ENCODE measurements at regions not wholly inside any gene's neighbourhood (a gene's known extent, or its start where the extent isn't known, plus 50 kb on each side); places are given as distances from the start of the nearest gene placed in this dataset.
A peak's percentile ranks its signal among the peaks of the same experiment; 100 is the strongest.

DNA sequence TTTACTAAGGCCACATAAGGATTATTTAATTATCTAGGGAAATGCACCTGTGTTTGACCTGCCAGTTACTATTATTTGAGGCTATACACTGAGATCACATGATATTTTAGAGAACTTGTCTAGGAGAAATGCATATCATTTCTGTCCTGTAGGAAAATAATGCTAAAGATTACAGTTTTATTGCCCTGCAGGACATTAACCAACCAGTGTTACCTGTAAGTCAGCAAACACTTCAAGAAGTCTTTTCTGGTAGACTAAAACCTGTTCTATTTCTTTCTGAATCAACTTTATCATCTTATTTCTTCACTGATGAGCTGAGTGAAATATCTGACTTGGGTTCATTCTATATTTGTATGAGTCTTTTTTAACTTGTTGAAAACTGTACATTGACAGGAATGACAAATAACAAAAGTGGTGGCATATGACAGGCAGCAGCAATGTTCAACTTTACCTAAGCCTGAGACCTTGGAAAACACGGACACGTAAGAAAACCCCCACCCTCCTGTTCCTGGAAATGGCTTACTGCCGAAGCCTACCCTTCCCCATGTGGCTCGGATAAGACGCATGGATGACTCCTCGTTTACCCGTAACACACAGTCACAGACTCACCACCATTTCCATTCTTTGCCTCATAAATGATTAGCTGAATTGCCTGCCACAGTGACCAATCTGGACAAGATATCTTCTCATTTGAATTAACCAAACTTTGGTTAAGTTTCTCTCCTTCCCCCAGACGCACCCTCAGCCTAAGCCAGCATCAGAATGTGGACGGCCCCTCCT lies 118.0 kb upstream of the CD93 start:
- TF ChIP-seq, protein P1, sequence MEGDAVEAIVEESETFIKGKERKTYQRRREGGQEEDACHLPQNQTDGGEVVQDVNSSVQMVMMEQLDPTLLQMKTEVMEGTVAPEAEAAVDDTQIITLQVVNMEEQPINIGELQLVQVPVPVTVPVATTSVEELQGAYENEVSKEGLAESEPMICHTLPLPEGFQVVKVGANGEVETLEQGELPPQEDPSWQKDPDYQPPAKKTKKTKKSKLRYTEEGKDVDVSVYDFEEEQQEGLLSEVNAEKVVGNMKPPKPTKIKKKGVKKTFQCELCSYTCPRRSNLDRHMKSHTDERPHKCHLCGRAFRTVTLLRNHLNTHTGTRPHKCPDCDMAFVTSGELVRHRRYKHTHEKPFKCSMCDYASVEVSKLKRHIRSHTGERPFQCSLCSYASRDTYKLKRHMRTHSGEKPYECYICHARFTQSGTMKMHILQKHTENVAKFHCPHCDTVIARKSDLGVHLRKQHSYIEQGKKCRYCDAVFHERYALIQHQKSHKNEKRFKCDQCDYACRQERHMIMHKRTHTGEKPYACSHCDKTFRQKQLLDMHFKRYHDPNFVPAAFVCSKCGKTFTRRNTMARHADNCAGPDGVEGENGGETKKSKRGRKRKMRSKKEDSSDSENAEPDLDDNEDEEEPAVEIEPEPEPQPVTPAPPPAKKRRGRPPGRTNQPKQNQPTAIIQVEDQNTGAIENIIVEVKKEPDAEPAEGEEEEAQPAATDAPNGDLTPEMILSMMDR (IDR thresholded peaks at IDR 0.05; ENCODE audit: low read length, missing control alignments), result no peak
- H3K4me3 ChIP-seq (replicated peaks; ENCODE audit: low read depth, low read length), result no peak overlapping the region
- no peak for DNase-seq (ENCODE audit: low read depth)

DNA sequence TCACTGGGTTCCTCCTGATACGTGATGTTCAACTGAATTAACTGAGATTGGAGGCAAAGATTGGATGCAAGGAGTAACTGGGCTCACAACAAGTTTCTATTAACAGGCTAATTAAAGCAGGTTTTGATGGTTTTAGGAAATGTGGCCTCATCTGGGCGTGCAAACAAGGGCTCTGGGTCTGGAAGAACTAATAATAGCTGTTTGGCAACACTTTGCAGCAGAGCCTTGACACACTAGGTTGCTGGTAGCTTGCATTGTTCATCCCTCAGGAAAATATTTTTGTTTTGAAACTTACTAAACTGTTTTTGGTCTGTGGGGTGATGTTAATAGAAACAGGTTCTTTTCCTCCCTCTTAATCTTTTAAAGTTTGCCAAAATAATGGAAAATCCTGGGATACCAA lies 117.2 kb upstream of the CD93 start:
- DNase-seq (ENCODE audit: low read depth), result no peak
- TF ChIP-seq, protein P1 (IDR thresholded peaks at IDR 0.05; ENCODE audit: low read length, missing control alignments), result no peak
- no peak overlapping the region for H3K4me3 ChIP-seq (replicated peaks; ENCODE audit: low read depth, low read length)

DNA sequence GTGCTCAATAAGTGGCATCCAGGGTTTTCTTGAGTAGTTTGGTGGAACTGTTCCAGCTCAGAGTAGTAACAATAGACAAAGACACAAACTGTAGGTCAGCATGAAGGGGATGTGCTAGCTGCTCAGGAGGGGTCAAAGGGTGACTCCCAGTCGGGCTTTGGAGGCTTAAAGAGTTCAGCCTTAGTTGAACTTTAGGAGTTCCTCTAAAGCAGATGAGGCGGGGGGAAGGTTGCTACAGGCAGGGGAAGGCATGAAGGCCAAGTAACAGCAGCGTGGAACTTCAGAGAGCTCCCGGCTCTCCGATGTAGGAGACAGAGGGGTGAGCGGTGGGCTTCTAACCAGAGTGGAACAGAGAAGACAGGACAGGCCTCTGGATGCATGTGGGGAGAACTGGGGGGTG lies 115.5 kb upstream of the CD93 start:
- H3K4me3 ChIP-seq (replicated peaks; ENCODE audit: low read depth, low read length), result no peak overlapping the region
- TF ChIP-seq, protein P1 (IDR thresholded peaks at IDR 0.05; ENCODE audit: low read length, missing control alignments), result no peak
- no peak for DNase-seq (ENCODE audit: low read depth)

- TF ChIP-seq, protein P1 (IDR thresholded peaks at IDR 0.05; ENCODE audit: low read length, missing control alignments), result peak; percentile 45
- H3K4me3 ChIP-seq (replicated peaks; ENCODE audit: low read depth, low read length), result no peak overlapping the region
- peak; percentile 47 for DNase-seq (ENCODE audit: low read depth)
Measured at GRCh38 chr20:23200914-23201313, 114.8 kb upstream of the CD93 start.

DNA sequence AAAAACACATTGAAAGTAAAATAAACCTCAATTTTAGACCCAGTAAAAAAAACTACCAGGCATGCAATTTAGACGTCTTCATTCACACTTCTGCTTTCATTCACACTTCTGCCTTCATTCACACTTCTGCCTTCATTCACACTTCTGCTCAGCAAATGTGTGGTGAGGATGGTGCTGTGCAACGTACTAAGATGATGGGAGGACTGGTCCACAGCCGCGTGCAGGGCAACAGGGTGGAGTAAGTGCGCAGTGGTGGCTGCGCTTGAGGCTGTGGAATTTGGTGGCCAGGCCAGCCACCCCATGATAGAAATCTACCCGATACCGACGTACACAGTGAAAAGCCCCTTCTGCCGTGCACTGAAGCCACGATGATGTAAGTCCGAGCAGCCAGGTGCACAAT lies 114.3 kb upstream of the CD93 start:
- TF ChIP-seq, protein P1 (IDR thresholded peaks at IDR 0.05; ENCODE audit: low read length, missing control alignments), result no peak
- DNase-seq (ENCODE audit: low read depth), result no peak
- H3K4me3 ChIP-seq (replicated peaks; ENCODE audit: low read depth, low read length), result no peak overlapping the region

DNA sequence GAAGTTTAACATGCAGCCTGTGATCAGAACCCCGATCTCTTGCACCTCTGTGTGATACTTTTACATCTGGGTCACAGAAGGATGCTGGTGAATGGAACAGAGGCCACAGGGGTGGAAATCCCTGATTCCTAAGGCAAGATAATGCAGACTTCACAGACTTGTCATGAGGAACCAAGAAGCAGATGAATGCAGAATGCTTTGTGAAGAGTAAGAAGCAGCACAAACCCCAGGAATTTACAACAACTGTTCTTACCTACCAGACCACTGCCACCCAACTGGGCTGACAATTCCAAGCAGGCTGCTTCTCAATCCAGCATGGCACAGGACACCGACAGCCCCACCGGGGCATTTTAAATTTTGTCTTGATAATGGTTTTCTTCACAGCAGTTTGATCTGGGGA lies 113.2 kb upstream of the CD93 start:
- DNase-seq (ENCODE audit: low read depth), result no peak
- TF ChIP-seq, protein P1 (IDR thresholded peaks at IDR 0.05; ENCODE audit: low read length, missing control alignments), result no peak
- H3K4me3 ChIP-seq (replicated peaks; ENCODE audit: low read depth, low read length), result no peak overlapping the region

DNA sequence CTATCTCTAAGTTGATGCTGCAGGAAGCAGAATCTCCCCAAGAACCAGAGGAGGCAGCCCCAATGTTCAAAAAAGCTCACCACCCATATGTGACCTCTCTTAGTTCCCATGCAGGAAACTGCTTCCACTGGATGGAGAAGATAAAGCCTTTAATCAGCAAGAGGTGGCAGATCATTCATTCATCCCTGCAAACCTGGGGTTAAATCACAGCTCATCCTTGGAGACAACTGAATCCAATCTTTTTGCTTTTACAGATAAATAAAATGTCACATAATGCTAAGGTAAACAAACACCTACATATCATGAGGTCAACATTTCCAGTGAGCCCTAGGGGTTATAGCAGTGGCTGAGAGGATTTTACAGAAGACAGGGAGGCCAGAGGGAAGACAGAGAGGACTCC lies 112.7 kb upstream of the CD93 start:
- H3K4me3 ChIP-seq (replicated peaks; ENCODE audit: low read depth, low read length), result no peak overlapping the region
- DNase-seq (ENCODE audit: low read depth), result no peak
- TF ChIP-seq, protein P1 (IDR thresholded peaks at IDR 0.05; ENCODE audit: low read length, missing control alignments), result no peak

Measured in fibroblast of pulmonary artery (primary cell).